ENCODE measurements at regions not wholly inside any gene's neighbourhood (a gene's known extent, or its start where the extent isn't known, plus 50 kb on each side); places are given as distances from the start of the nearest gene placed in this dataset.

- no peak for TF ChIP-seq SMC3 (IDR thresholded peaks at IDR 0.05; ENCODE audit: borderline replicate concordance, low read length)
- TF ChIP-seq, protein P1, sequence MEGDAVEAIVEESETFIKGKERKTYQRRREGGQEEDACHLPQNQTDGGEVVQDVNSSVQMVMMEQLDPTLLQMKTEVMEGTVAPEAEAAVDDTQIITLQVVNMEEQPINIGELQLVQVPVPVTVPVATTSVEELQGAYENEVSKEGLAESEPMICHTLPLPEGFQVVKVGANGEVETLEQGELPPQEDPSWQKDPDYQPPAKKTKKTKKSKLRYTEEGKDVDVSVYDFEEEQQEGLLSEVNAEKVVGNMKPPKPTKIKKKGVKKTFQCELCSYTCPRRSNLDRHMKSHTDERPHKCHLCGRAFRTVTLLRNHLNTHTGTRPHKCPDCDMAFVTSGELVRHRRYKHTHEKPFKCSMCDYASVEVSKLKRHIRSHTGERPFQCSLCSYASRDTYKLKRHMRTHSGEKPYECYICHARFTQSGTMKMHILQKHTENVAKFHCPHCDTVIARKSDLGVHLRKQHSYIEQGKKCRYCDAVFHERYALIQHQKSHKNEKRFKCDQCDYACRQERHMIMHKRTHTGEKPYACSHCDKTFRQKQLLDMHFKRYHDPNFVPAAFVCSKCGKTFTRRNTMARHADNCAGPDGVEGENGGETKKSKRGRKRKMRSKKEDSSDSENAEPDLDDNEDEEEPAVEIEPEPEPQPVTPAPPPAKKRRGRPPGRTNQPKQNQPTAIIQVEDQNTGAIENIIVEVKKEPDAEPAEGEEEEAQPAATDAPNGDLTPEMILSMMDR (IDR thresholded peaks at IDR 0.05 in 2 of 3, conservative IDR thresholded peaks at IDR 0.05 in 1 of 3; ENCODE audit: control insufficient read depth in 2 of 3, extremely low read depth in 1 of 3, insufficient read depth in 1 of 3, low read depth in 3 of 3, low read length in 3 of 3), result no peak
- TF ChIP-seq SP1 (IDR thresholded peaks at IDR 0.05; ENCODE audit: low read depth, low read length), result no peak
- no peak for TF ChIP-seq NFIC (IDR thresholded peaks at IDR 0.05; ENCODE audit: low read depth, low read length)
- TF ChIP-seq, protein P2, sequence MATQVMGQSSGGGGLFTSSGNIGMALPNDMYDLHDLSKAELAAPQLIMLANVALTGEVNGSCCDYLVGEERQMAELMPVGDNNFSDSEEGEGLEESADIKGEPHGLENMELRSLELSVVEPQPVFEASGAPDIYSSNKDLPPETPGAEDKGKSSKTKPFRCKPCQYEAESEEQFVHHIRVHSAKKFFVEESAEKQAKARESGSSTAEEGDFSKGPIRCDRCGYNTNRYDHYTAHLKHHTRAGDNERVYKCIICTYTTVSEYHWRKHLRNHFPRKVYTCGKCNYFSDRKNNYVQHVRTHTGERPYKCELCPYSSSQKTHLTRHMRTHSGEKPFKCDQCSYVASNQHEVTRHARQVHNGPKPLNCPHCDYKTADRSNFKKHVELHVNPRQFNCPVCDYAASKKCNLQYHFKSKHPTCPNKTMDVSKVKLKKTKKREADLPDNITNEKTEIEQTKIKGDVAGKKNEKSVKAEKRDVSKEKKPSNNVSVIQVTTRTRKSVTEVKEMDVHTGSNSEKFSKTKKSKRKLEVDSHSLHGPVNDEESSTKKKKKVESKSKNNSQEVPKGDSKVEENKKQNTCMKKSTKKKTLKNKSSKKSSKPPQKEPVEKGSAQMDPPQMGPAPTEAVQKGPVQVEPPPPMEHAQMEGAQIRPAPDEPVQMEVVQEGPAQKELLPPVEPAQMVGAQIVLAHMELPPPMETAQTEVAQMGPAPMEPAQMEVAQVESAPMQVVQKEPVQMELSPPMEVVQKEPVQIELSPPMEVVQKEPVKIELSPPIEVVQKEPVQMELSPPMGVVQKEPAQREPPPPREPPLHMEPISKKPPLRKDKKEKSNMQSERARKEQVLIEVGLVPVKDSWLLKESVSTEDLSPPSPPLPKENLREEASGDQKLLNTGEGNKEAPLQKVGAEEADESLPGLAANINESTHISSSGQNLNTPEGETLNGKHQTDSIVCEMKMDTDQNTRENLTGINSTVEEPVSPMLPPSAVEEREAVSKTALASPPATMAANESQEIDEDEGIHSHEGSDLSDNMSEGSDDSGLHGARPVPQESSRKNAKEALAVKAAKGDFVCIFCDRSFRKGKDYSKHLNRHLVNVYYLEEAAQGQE (IDR thresholded peaks at IDR 0.05; ENCODE audit: low read depth, low read length), result no peak
These were observed 196.4 kb upstream of the PARP11 start for GRCh38 chr12:4069670-4070010.
